ENCODE measurements at regions not wholly inside any gene's neighbourhood (a gene's known extent, or its start where the extent isn't known, plus 50 kb on each side); places are given as distances from the start of the nearest gene placed in this dataset.
"Not testable (repeated sequence)": the region's sequence is repeated elsewhere in the genome, so short reads cannot be mapped to it uniquely, and the experiment has no call there.

- not testable (repeated sequence) for DNase-seq
Measured at GRCh38 chr17:34471278-34471677, 108.1 kb upstream of the TMEM132E start.

DNA sequence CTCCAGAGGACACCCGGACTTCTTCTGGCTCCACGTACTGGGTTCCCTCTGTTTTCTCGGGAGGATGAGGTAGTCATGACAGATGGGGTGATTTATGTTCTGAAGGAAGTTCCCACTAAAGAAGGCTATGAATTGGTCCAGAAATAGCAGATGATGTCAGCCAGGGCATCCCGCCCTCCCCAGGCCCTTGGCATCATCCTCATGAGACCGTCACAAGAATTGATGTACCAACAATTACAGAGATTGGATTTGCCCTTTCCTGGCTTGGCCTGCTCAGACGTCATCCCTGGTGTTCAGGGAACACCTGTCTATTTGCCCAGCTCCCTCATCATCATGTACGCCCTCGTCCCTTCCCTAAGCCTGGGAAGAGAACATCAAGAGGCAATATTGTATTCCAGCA lies 102.8 kb upstream of the CCL1 start:
- no peak for DNase-seq

- no peak for DNase-seq
Measured at GRCh38 chr17:34464812-34465211, 101.8 kb upstream of the CCL1 start.

- DNase-seq = no peak
Measured at GRCh38 chr17:34458266-34458665, 95.2 kb upstream of the CCL1 start.

GRCh38 chr17:34456121-34456520 lies 93.1 kb upstream of the CCL1 start:
- no peak for DNase-seq

- no peak for DNase-seq
Measured at GRCh38 chr17:34452769-34453168, 89.7 kb upstream of the CCL1 start.

DNA sequence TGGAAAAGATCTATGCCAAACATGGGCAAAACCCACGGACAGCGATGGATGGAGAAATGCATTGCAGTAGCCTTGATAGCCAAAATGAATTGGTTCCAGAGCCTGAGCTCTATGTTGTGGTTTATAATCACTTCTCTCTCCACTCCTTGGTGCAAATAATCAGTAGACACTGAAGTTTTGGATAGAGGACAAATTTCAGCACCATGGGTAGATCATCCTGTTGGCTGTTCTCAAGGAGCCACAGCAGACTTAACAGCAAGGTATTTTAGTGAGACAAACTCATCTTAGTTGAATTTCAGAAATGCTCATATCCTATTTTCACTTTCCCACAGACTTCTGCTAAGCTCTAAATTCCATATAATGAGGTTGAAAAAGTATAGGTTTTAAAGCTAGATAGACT lies 88.3 kb upstream of the CCL1 start:
- DNase-seq = no peak

- no peak for DNase-seq
Measured at GRCh38 chr17:34447406-34447805, 84.4 kb upstream of the CCL1 start.

DNA sequence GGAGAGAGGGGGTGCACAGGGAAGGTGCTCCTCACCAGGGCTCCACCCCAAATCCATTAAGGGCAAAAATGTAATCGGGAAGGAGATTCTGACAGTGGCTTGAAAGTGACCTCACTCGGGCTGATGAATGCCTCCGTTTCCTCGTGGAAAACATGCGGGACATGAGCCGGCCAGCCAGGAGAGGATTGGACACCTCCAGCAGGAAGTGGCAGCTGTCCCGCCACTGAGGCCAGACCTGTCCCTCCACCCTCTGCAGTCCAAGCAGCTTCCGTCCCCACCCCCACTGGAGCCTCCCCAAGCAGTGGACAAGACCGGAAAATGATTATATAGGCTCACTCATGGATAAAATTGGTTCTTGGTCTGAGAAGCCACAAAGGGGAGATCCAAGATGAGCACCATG lies 82.1 kb upstream of the CCL1 start:
- DNase-seq = no peak

DNA sequence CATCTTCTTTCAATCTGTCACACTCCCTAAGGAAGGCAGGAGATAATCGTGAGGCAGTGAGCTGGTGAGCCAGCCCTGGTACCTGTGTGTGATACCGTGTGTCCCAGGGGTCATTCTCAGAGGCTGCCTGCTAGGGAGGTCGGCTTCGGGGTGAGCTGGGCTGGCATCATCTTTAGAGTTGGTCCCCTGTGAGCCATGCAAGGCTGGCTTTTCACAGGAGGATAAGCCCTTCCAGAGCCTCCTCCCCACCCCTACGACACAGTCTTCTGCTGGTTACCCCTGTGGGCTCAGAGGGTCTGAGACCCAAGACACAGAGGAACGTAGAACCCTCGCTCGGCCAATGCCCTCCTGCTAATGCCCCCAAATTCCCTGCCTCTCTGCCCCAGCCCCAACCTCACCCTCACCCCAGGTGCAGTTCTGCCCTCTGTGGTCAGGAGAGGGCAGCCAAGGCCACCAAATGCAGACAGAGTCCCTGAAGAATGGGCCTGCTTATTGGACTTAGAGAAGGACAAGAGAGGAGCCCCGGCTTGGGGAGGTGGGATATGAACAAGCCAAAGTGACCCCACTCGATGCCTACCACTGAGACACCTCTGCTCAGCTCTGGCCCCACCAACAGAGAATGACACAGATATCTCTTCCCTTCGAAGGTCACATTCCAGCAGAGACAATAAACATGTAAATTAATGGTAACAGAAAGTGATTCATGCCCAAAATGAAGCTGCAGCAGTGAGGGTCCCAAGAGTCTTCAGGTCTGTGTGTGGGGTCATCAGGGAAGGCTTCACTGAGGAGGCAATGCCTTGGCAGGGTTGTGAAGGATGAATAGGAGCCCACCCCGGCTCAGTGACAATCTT lies 80.8 kb upstream of the CCL1 start:
- DNase-seq = peak; percentile 30

GRCh38 chr17:34442387-34443111 lies 79.5 kb upstream of the CCL1 start:
- no peak for DNase-seq

DNA sequence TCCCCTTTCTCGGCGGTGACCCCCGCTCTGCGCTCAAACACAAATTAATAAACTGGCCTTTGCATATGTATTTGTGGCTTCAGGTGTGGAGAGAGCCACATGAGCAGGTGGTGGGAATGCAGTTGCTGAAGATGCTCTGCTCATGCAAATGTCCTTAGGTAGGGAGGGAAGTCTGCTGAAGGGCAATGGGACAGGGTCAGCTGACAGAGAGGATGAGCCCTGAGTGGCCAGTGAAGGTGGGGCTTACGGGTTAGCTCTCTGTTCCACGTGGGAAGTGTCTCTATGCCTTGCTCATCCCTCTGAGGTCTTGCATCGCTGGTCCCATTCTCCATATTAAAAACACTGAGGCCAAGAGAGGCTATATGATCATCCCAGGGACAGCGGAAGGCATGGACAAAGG lies 74.2 kb upstream of the CCL1 start:
- DNase-seq = no peak

- peak; percentile 5 for DNase-seq
Measured at GRCh38 chr17:34436607-34437006, 73.6 kb upstream of the CCL1 start.

GRCh38 chr17:34435182-34435928 lies 72.3 kb upstream of the CCL1 start:
- peak; percentile 26 for DNase-seq

- no peak for DNase-seq
Measured at GRCh38 chr17:34434052-34434451, 71.0 kb upstream of the CCL1 start.

GRCh38 chr17:34424814-34425491 lies 61.9 kb upstream of the CCL1 start:
- DNase-seq = no peak

GRCh38 chr17:34423978-34424813 lies 61.2 kb upstream of the CCL1 start:
- DNase-seq = no peak

GRCh38 chr17:34423315-34423714 lies 60.3 kb upstream of the CCL1 start:
- not testable (repeated sequence) for DNase-seq

GRCh38 chr17:34420900-34421299 lies 57.9 kb upstream of the CCL1 start:
- no peak for DNase-seq

- peak; percentile 74 for DNase-seq
Measured at GRCh38 chr17:34420254-34420766, 57.3 kb upstream of the CCL1 start.

DNA sequence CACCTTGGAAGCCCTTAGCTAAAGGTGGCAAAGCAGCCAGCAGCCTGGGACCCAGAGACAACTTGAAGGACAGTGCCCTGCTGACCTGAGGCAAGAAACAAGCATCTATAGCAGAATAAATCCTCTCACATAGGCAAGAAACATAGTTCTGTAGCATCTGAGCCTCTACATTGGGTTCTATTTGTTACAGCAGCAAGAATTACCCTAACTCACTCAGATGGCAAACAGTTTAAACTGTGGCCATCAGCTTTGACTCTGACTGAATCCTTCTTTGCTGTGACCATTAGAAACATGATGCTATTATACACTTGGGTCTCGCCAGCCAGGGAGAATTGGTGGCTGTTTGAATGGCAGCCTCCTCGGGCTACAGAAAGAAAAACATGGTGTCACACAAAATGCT lies 53.1 kb upstream of the CCL1 start:
- DNase-seq = no peak

- no peak for DNase-seq
Measured at GRCh38 chr17:34414339-34414738, 51.3 kb upstream of the CCL1 start.
